Urinary bladder (tissue), 3 donors: ENCODE measurements at regions not wholly inside any gene's neighbourhood (a gene's known extent, or its start where the extent isn't known, plus 50 kb on each side); places are given as distances from the start of the nearest gene placed in this dataset.

Experiments
- DNase-seq: peaks from one replicate; pipeline ENCODE4 v3.0.0-alpha.2; 2015; ENCODE audit errors: extremely low spot score
- H3K27ac ChIP-seq: one replicate; pipeline ENCODE4 v1.5.1; 2013; ENCODE audit warnings: low read depth, mild to moderate bottlenecking, moderate library complexity
- H3K36me3 ChIP-seq: one replicate; pipeline ENCODE4 v1.6.1; 2013; ENCODE audit warnings: mild to moderate bottlenecking, moderate library complexity; ENCODE audit not compliant: insufficient read depth
- H3K4me1 ChIP-seq: one replicate; pipeline ENCODE4 v1.6.1; 2013; ENCODE audit warnings: mild to moderate bottlenecking, moderate library complexity; ENCODE audit not compliant: insufficient read depth
- H3K4me3 ChIP-seq: one replicate; pipeline ENCODE4 v1.5.1; 2013; ENCODE audit warnings: low read depth, low read length
- WGBS: extraction: QIAGEN DNeasy Blood & Tissue Kit; methylation state at CpG from one replicate; pipeline ENCODE4 v1.1.7; 2013; 5-methylcytosine and 5-hydroxymethylcytosine counted together
- donor health status: healthy with polysubstance abuse.
- donor health status: healthy.

DNA sequence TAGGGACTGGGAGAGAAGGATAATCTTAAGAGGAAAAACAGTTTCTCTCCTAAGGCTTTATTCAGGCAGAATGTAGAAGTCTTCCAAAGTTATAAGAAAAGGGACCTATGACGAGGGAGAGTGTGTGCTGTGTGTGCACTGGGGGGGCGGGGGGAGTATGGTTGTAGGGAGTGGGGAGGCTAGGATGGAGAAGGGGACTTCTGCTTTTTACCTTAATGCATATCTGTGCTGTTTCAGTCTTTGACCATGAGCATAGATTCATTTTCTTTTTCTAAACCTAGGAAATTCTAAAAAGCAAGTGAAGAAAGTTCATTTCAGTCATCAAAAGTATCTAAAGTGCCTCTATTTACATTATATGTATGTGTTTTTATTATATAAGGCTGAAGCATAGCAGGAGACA, 52.6 kb upstream of the RASA2 start:
- Histone ChIP-seq H3K4me1 (no peaks in the 10 kb centered on the region), H3K27ac (peak overlapping the region; percentile 16), H3K36me3 (peaks cover 2% of the 10 kb centered on the region), H3K4me3 (no peak overlapping the region)
- 86% methylated on average over 2 of the region's 2 CpGs for WGBS
- DNase-seq: no peak

DNA sequence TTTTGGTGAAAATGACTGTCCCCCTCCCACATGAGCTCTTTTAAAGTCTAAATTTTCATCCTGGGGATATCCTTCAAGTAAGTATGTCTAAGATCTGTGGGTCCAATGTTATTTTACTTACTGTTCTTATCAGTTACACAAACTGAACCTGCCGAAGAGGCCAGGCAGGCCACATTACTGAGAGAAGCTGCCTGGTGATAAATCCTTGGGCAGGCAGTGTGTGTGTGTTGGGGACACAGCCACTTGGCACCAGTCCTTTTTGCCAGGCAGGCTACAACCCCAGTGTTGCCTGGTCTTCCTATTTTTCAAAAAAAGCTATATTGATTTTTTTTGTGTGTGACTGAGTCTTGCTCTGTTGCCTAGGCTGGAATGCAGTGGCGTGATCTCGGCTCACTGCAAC, 50.6 kb upstream of the RASA2 start:
- H3K27ac ChIP-seq: no peak overlapping the region
- peaks cover 2% of the 10 kb centered on the region for H3K4me1 ChIP-seq

More for the DNA sequence above, 50.6 kb upstream of the RASA2 start:
- peaks cover 2% of the 10 kb centered on the region for H3K36me3 ChIP-seq
- H3K4me3 ChIP-seq: no peak overlapping the region
- 78% methylated on average over 3 of the region's 3 CpGs for WGBS
- DNase-seq: no peak
